ENCODE measurements at regions not wholly inside any gene's neighbourhood (a gene's known extent, or its start where the extent isn't known, plus 50 kb on each side); places are given as distances from the start of the nearest gene placed in this dataset.

DNA sequence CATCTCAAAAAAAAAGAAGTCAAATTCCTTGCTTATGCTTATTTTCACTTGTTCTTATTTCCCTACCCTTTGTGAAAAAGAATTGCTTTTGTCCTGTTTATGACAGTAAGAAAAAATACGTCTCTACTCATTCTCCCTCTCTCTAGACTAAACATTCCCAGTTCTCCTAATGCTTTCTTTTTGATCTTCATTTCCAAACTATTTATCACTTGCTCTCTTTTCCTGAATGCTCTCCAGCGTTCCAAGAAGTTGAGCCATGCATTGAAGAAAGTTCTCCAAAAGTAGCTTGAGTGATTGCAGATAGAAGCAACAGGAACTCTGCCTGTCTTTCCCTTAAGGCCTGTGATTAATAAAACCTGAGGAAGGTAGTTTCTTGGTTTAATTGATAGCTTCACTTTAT, 53.1 kb upstream of the TMEM170B start:
- Histone ChIP-seq H2AK5ac (ENCODE audit: low read length) (no peak overlapping the region), H3K14ac (ENCODE audit: low read length) (no peak overlapping the region), H3K9me3 (ENCODE audit: insufficient read depth, low read depth, low read length) (no peaks in the 10 kb centered on the region), H3K79me2 (ENCODE audit: control insufficient read depth, insufficient read depth, low read length, poor library complexity) (no peaks in the 10 kb centered on the region), H4K12ac (ENCODE audit: low read depth, low read length) (no peak overlapping the region), H3K27ac (ENCODE audit: low read depth, low read length) (no peak overlapping the region), H3K23ac (ENCODE audit: low read length) (no peak overlapping the region), H2BK120ac (ENCODE audit: insufficient read depth, low read length, poor library complexity) (no peak overlapping the region), H2BK12ac (ENCODE audit: low read length) (no peak overlapping the region), H3K27me3 (ENCODE audit: insufficient read depth, low read length) (no peaks in the 10 kb centered on the region), H3K18ac (ENCODE audit: low read length) (no peak overlapping the region), H4K91ac (ENCODE audit: low read depth, low read length) (no peak overlapping the region), H3K9ac (ENCODE audit: low read length) (no peak overlapping the region), H3K4me2 (ENCODE audit: low read length) (no peak overlapping the region), H4K8ac (ENCODE audit: low read depth, low read length) (no peak overlapping the region), H3K36me3 (ENCODE audit: control insufficient read depth in 1 of 2, insufficient read depth in 2 of 2, low read length in 2 of 2) (no peaks in the 10 kb centered on the region), H3K79me1 (ENCODE audit: low read length) (no peaks in the 10 kb centered on the region), H2AFZ (ENCODE audit: insufficient read depth, low read length, poor library complexity) (no peak overlapping the region), H3K4me1 (ENCODE audit: control insufficient read depth in 1 of 2, insufficient read depth in 2 of 2, low read length in 2 of 2) (no peaks in the 10 kb centered on the region), H3K4me3 (ENCODE audit: low read depth, low read length) (no peak overlapping the region), H2BK5ac (ENCODE audit: low read depth, low read length, poor library complexity) (no peak overlapping the region), H3K4ac (ENCODE audit: low read depth, low read length) (no peak overlapping the region)
- DNase-seq = no peak
- WGBS (ENCODE audit: extremely low coverage, insufficient coverage, insufficient read length) = no CpG with 5 or more reads among the region's 2 CpGs

GRCh38 chr6:11482616-11483015, 54.9 kb upstream of the TMEM170B start:
- WGBS (ENCODE audit: extremely low coverage, insufficient coverage, insufficient read length) = no CpG with 5 or more reads among the region's 3 CpGs

GRCh38 chr6:11480541-11480940, 57.0 kb upstream of the TMEM170B start:
- no CpG with 5 or more reads among the region's 4 CpGs for WGBS (ENCODE audit: extremely low coverage, insufficient coverage, insufficient read length)
- no peaks in the 10 kb centered on the region for H3K36me3 ChIP-seq (ENCODE audit: control insufficient read depth in 1 of 2, insufficient read depth in 2 of 2, low read length in 2 of 2)

More at GRCh38 chr6:11482616-11483015, 54.9 kb upstream of the TMEM170B start:
- Histone ChIP-seq H4K12ac (ENCODE audit: low read depth, low read length) (no peak overlapping the region), H3K27ac (ENCODE audit: low read depth, low read length) (no peak overlapping the region), H2BK12ac (ENCODE audit: low read length) (no peak overlapping the region), H3K4me3 (ENCODE audit: low read depth, low read length) (no peak overlapping the region), H3K36me3 (ENCODE audit: control insufficient read depth in 1 of 2, insufficient read depth in 2 of 2, low read length in 2 of 2) (no peaks in the 10 kb centered on the region), H3K18ac (ENCODE audit: low read length) (no peak overlapping the region), H3K79me1 (ENCODE audit: low read length) (no peaks in the 10 kb centered on the region), H3K4me2 (ENCODE audit: low read length) (no peak overlapping the region), H3K9me3 (ENCODE audit: insufficient read depth, low read depth, low read length) (no peaks in the 10 kb centered on the region), H2BK5ac (ENCODE audit: low read depth, low read length, poor library complexity) (no peak overlapping the region), H3K23ac (ENCODE audit: low read length) (no peak overlapping the region), H2BK120ac (ENCODE audit: insufficient read depth, low read length, poor library complexity) (no peak overlapping the region), H3K4ac (ENCODE audit: low read depth, low read length) (no peak overlapping the region), H2AK5ac (ENCODE audit: low read length) (no peak overlapping the region), H4K8ac (ENCODE audit: low read depth, low read length) (no peak overlapping the region), H3K79me2 (ENCODE audit: control insufficient read depth, insufficient read depth, low read length, poor library complexity) (no peaks in the 10 kb centered on the region), H3K4me1 (ENCODE audit: control insufficient read depth in 1 of 2, insufficient read depth in 2 of 2, low read length in 2 of 2) (no peaks in the 10 kb centered on the region), H3K9ac (ENCODE audit: low read length) (no peak overlapping the region), H3K14ac (ENCODE audit: low read length) (no peak overlapping the region), H3K27me3 (ENCODE audit: insufficient read depth, low read length) (no peaks in the 10 kb centered on the region), H4K91ac (ENCODE audit: low read depth, low read length) (no peak overlapping the region), H2AFZ (ENCODE audit: insufficient read depth, low read length, poor library complexity) (no peak overlapping the region)
- DNase-seq = no peak

DNA sequence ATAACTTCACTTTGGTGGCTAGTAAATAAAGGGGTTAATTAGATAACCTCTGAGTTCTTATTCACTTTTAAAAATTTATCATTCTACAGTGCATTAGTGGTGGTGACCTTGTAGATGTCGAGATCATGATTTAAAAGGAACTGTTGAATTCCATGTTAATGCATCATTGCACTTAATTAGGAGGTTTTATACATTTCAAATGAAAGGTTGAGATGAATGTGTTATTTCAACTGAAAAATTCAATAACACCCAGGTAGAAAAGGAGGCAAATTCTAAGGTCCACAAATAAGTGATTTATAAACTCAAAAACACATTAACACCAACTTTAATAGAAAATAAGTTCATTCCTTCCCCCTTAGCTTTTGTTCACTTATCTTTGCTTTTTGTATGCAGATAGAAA, 58.3 kb upstream of the TMEM170B start:
- no peak overlapping the region for H4K12ac ChIP-seq (ENCODE audit: low read depth, low read length)
- H3K14ac ChIP-seq (ENCODE audit: low read length) = no peak overlapping the region
- H3K4me1 ChIP-seq (ENCODE audit: control insufficient read depth in 1 of 2, insufficient read depth in 2 of 2, low read length in 2 of 2) = no peaks in the 10 kb centered on the region
- H2BK12ac ChIP-seq (ENCODE audit: low read length) = no peak overlapping the region
- DNase-seq = no peak
- H3K4ac ChIP-seq (ENCODE audit: low read depth, low read length) = no peak overlapping the region
- H4K91ac ChIP-seq (ENCODE audit: low read depth, low read length) = no peak overlapping the region
- no peak overlapping the region for H3K4me2 ChIP-seq (ENCODE audit: low read length)
- H3K36me3 ChIP-seq (ENCODE audit: control insufficient read depth in 1 of 2, insufficient read depth in 2 of 2, low read length in 2 of 2) = no peaks in the 10 kb centered on the region
- H3K27ac ChIP-seq (ENCODE audit: low read depth, low read length) = no peak overlapping the region
- no peak overlapping the region for H3K9ac ChIP-seq (ENCODE audit: low read length)
- no peaks in the 10 kb centered on the region for H3K27me3 ChIP-seq (ENCODE audit: insufficient read depth, low read length)
- no peak overlapping the region for H4K8ac ChIP-seq (ENCODE audit: low read depth, low read length)
- H2AK5ac ChIP-seq (ENCODE audit: low read length) = no peak overlapping the region
- H3K18ac ChIP-seq (ENCODE audit: low read length) = no peak overlapping the region
- no peak overlapping the region for H3K23ac ChIP-seq (ENCODE audit: low read length)
- no peak overlapping the region for H2BK120ac ChIP-seq (ENCODE audit: insufficient read depth, low read length, poor library complexity)
- H3K9me3 ChIP-seq (ENCODE audit: insufficient read depth, low read depth, low read length) = no peaks in the 10 kb centered on the region
- H3K79me1 ChIP-seq (ENCODE audit: low read length) = no peaks in the 10 kb centered on the region
- WGBS (ENCODE audit: extremely low coverage, insufficient coverage, insufficient read length) = no CpG with 5 or more reads among the region's 1 CpG
- no peaks in the 10 kb centered on the region for H3K79me2 ChIP-seq (ENCODE audit: control insufficient read depth, insufficient read depth, low read length, poor library complexity)
- H2BK5ac ChIP-seq (ENCODE audit: low read depth, low read length, poor library complexity) = no peak overlapping the region
- no peak overlapping the region for H3K4me3 ChIP-seq (ENCODE audit: low read depth, low read length)
- H2AFZ ChIP-seq (ENCODE audit: insufficient read depth, low read length, poor library complexity) = no peak overlapping the region

More at GRCh38 chr6:11480541-11480940, 57.0 kb upstream of the TMEM170B start:
- Histone ChIP-seq H4K12ac (ENCODE audit: low read depth, low read length) (no peak overlapping the region), H4K91ac (ENCODE audit: low read depth, low read length) (no peak overlapping the region), H3K14ac (ENCODE audit: low read length) (no peak overlapping the region), H3K18ac (ENCODE audit: low read length) (no peak overlapping the region), H3K4me1 (ENCODE audit: control insufficient read depth in 1 of 2, insufficient read depth in 2 of 2, low read length in 2 of 2) (no peaks in the 10 kb centered on the region), H3K4me2 (ENCODE audit: low read length) (no peak overlapping the region), H3K23ac (ENCODE audit: low read length) (no peak overlapping the region), H4K8ac (ENCODE audit: low read depth, low read length) (no peak overlapping the region), H2BK12ac (ENCODE audit: low read length) (no peak overlapping the region), H3K27ac (ENCODE audit: low read depth, low read length) (no peak overlapping the region), H3K9ac (ENCODE audit: low read length) (no peak overlapping the region), H3K9me3 (ENCODE audit: insufficient read depth, low read depth, low read length) (no peaks in the 10 kb centered on the region), H2BK120ac (ENCODE audit: insufficient read depth, low read length, poor library complexity) (no peak overlapping the region), H3K79me2 (ENCODE audit: control insufficient read depth, insufficient read depth, low read length, poor library complexity) (no peaks in the 10 kb centered on the region), H3K4ac (ENCODE audit: low read depth, low read length) (no peak overlapping the region), H2AFZ (ENCODE audit: insufficient read depth, low read length, poor library complexity) (no peak overlapping the region), H2AK5ac (ENCODE audit: low read length) (no peak overlapping the region), H3K4me3 (ENCODE audit: low read depth, low read length) (no peak overlapping the region), H2BK5ac (ENCODE audit: low read depth, low read length, poor library complexity) (no peak overlapping the region), H3K79me1 (ENCODE audit: low read length) (no peaks in the 10 kb centered on the region), H3K27me3 (ENCODE audit: insufficient read depth, low read length) (no peaks in the 10 kb centered on the region)
- no peak for DNase-seq
